Activated T-cell treated with anti-CD3 and anti-CD28 coated beads, Interleukin-2, amount 50 U/mL, for 72 hours (primary cell): ENCODE measurements at regions not wholly inside any gene's neighbourhood (a gene's known extent, or its start where the extent isn't known, plus 50 kb on each side); places are given as distances from the start of the nearest gene placed in this dataset.

Experiments
- ATAC-seq, 2 donors: fragments of 150-1000 bp; cut with Tn5 transposase; replicated peaks in 1 of 2; 2 replicates each; pipeline ENCODE4 v1.10.0; 2021; ENCODE audit warnings: moderate library complexity in 2 of 2, mild to moderate bottlenecking in 1 of 2
- DNase-seq, 2 donors: peaks; one replicate each; pipeline ENCODE4 v3.0.0; 2021 to 2022; ENCODE audit warnings: mixed read lengths in 1 of 2
- H3K27ac Mint-ChIP-seq: one replicate; pipeline ENCODE4 v1.8.0; 2022; ENCODE audit warnings: mild to moderate bottlenecking, moderate library complexity, mixed read lengths
- H3K27me3 Mint-ChIP-seq: one replicate; pipeline ENCODE4 v1.8.0; 2022; ENCODE audit warnings: low read depth, mixed read lengths
- H3K36me3 Mint-ChIP-seq, 2 donors: one replicate each; pipeline ENCODE4 v1.8.0; 2022; ENCODE audit warnings: mixed read lengths in 2 of 2, mild to moderate bottlenecking in 1 of 2; ENCODE audit not compliant: insufficient read depth in 2 of 2
- H3K4me1 Mint-ChIP-seq: one replicate; pipeline ENCODE4 v1.8.0; 2022; ENCODE audit warnings: low read depth, mixed read lengths
- H3K4me3 Mint-ChIP-seq, 2 donors: one replicate each; pipeline ENCODE4 v1.8.0; 2022; ENCODE audit warnings: mild to moderate bottlenecking in 2 of 2, mixed read lengths in 2 of 2, moderate library complexity in 2 of 2
- H3K9me3 Mint-ChIP-seq, 2 donors: one replicate each; pipeline ENCODE4 v1.8.0; 2022; ENCODE audit warnings: mixed read lengths in 2 of 2

DNA sequence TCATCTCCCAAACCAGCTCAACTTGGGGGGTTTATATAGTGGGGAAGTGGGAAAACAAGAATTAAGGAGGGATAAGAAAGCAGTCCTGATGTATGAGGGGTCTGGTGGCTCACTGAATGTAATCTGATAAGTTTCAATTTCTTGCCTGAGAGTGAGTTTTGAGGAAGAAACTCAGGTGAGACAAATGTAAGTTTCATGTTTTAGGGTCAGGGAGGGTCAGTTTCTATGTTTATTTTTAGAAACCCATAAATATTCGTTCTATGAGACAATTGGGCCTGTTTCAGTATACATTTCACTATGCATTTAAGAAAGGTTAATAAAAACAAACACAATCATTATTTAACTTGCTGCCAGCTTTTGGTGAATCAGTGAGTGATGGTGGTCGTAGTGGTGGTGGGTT, 128.0 kb upstream of the MBL2 start:
- no peaks in the 10 kb centered on the region for H3K4me1 Mint-ChIP-seq
- no peak for ATAC-seq
- no peaks in the 10 kb centered on the region for H3K36me3 Mint-ChIP-seq
- no peak for DNase-seq
- peaks cover 7 to 11% of the 10 kb centered on the region in 2 donors for H3K9me3 Mint-ChIP-seq
- H3K4me3 Mint-ChIP-seq: no peak overlapping the region
- H3K27me3 Mint-ChIP-seq: no peaks in the 10 kb centered on the region
- H3K27ac Mint-ChIP-seq: no peak overlapping the region

DNA sequence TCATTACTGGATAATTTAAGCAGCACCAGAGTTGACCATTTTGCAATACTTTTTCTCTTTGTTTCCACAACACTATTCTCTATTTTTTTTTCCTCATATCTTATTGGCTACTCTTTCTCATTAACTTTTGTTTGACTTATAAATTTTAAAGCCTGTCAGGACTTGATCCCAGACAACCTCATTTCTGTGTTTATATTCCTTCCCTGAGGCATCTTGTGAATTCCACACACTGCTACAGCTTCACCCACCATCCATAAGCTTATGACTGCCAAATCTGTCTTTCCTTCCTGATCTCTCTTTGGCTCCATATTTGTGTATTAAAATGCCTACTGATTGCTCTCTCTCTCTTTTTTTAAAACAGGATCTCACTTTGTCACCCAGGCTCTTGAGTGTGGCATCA, 124.6 kb upstream of the MBL2 start:
- H3K9me3 Mint-ChIP-seq: peaks cover 9 to 10% of the 10 kb centered on the region in 2 donors
- H3K27ac Mint-ChIP-seq: no peak overlapping the region
- ATAC-seq (no peak), DNase-seq (no peak)
- no peak overlapping the region for H3K4me3 Mint-ChIP-seq
- no peaks in the 10 kb centered on the region for H3K4me1 Mint-ChIP-seq
- H3K27me3 Mint-ChIP-seq: no peaks in the 10 kb centered on the region
- no peaks in the 10 kb centered on the region for H3K36me3 Mint-ChIP-seq

DNA sequence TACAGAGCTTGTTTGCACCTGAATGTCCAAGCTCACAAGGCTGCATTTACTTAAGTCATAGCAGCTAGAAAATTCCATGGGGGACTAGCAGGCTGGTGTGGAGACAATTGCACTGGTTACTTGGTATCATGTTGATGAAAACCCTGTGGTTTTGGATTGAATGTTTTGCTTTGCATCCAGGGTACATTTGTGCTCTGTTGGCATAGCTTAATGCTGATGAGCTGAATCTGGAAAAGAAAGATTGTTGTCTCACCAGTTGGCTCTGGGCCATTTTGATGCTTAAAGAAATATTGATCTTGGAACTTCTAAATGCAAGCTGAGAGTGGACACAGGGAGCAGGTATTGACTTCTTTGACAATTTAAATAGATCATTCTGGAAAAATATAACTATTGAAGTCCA, 122.5 kb upstream of the MBL2 start:
- H3K27ac Mint-ChIP-seq: no peak overlapping the region
- no peaks in the 10 kb centered on the region for H3K4me1 Mint-ChIP-seq
- peaks cover 5 to 10% of the 10 kb centered on the region in 2 donors for H3K9me3 Mint-ChIP-seq
- H3K36me3 Mint-ChIP-seq: no peaks in the 10 kb centered on the region
- H3K27me3 Mint-ChIP-seq: no peaks in the 10 kb centered on the region
- no peak overlapping the region for H3K4me3 Mint-ChIP-seq
- ATAC-seq: no peak
- no peak for DNase-seq

DNA sequence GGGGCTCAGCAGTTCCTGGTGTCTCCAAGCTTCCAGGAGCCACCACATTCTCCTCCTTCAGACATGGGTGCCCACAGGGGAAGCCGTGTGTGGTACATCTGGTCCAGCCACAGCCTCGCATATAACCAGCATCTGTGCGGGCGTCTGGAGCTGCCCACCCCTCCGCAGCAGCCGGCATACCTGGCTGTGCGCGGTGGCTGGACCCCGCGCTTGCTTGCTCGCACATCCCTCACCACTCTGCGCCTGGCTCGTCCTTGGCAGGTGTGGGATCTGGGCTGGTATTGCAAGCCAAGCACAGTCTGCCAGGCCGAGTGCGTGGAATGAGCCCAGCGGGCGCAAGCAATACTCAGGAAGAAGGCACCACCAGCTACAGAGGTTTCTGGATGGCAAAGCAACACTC, 117.7 kb upstream of the MBL2 start:
- peaks cover 0 to 2% of the 10 kb centered on the region in 2 donors for H3K9me3 Mint-ChIP-seq
- ATAC-seq (no peak), DNase-seq (no peak)
- H3K4me3 Mint-ChIP-seq: no peak overlapping the region
- H3K4me1 Mint-ChIP-seq: no peaks in the 10 kb centered on the region
- no peak overlapping the region for H3K27ac Mint-ChIP-seq
- H3K27me3 Mint-ChIP-seq: no peaks in the 10 kb centered on the region
- no peaks in the 10 kb centered on the region for H3K36me3 Mint-ChIP-seq

DNA sequence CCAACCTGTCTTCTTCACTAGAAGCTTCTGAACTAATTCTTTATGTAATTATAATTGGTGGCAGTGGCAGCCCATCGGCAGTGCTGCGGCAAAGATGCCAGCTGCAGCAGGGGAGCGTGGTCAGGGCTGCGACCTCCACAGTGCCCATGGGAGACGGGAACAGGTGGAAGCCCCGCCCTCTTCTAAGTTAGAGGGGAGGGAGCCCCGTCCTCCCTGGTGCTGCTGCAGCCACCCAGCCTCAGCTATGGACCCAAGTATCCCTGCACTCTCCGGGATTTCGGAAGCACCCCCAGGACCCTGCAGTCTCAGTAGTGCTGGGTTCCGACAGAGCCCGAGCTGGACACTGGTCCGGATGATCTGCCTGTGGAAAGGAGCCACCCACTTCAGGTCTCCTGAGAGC, 117.0 kb upstream of the MBL2 start:
- ATAC-seq: no peak
- H3K9me3 Mint-ChIP-seq: peaks cover 0 to 2% of the 10 kb centered on the region in 2 donors
- no peak for DNase-seq
- no peaks in the 10 kb centered on the region for H3K27me3 Mint-ChIP-seq
- H3K4me3 Mint-ChIP-seq: no peak overlapping the region
- no peaks in the 10 kb centered on the region for H3K36me3 Mint-ChIP-seq
- H3K27ac Mint-ChIP-seq: no peak overlapping the region
- no peaks in the 10 kb centered on the region for H3K4me1 Mint-ChIP-seq

DNA sequence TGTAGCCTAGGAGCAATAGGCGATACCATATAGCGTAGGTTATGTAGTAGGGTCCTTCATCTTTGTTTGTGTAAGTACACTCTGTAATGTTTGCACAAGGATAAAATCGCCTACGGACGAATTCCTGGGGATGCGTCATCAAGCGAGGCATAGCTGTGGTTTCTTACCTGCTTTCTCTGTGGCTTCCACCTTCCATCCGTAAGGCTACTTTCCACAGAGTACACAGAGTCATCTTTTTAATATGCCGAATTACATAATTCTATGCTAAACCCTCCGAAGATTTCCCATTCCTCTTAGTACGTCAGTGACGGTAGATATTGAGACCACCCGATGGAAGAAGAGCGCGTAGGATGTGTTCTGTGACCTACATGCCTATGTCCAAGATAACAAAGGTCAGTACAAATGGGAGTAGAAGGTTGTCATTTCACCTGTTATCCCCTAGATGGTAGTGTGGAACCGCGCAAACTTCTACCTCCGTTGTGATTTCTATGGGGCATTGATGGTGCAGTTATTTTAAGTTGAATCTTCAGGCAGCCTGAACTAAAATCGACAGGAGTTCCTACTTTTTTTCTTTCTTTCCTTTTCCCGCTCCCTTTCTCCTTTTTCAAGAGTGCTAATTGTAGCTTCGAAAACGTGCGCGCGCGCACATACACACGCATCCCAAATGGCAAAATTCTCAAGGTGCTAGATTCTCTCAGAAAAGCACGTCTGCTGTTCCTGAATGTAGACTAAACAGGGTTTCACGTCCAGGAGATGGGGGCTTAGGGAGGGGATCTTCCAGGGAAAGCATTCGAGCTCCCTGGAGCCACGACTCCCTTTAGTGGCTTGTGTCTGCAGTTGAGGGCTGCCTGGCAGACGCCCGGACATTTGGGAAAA, 111.7 kb upstream of the MBL2 start:
- Mint-ChIP-seq H3K4me1 (no peaks in the 10 kb centered on the region), H3K27me3 (no peaks in the 10 kb centered on the region), H3K4me3 (no peak overlapping the region), H3K9me3 (no peaks in the 10 kb centered on the region), H3K27ac (no peak overlapping the region), H3K36me3 (no peaks in the 10 kb centered on the region)
- peak; percentile 3 to 14 for DNase-seq
- ATAC-seq: no peak

DNA sequence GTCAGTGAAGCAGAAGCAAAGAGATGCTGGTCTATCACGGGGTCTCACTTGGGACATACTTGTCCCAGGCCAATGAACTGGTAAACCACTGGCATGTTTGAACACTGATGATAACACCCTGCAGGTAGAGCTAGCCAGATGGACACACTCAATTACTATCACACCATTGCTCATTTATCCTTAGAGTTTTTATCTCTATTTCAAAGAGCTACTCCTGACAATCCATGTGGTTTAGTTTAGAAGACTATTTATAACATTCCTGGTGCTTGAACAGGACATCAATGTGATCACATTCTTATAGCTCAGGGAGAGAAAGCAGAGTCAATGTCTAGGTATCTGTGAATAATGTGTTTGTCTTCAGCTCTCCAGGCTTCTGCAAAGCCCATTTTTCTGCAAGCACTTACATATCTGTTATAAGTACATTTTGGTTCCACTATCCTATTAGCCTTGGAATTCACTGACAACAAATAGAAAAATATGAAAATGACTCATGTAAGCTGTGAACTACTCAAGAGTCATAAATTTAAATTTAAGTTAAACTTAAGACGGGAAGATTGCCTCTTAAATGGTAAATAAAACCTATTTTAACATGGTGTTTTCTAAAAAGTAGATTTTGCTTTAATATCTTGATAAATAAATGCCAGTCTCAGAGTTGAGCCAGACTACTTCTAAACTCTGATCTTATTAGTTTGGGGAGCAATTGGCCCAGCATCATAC, 106.7 kb upstream of the MBL2 start:
- Mint-ChIP-seq H3K36me3 (no peaks in the 10 kb centered on the region), H3K27me3 (no peaks in the 10 kb centered on the region)
- no peak for DNase-seq

DNA sequence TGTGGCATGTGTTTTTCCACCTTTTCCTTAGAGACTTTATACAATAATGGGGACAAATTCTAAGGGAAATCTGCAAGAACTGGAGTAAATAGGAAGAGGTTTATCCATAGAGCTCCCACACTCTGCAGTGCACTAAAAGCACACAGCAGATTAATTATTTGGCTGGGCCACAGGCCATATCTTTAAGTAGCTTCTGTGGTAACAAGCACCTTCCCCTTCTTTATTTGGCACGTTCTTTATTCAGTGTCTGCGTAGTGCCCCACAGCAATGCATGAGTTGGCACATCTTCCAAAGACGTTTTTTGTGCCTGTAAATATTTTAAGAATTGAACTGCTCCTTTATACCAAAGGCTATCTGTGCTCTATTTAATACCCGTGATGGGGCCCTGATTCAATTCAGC, 104.9 kb upstream of the MBL2 start:
- Mint-ChIP-seq H3K27ac (no peak overlapping the region), H3K36me3 (no peaks in the 10 kb centered on the region), H3K9me3 (no peaks in the 10 kb centered on the region), H3K27me3 (no peaks in the 10 kb centered on the region), H3K4me3 (no peak overlapping the region), H3K4me1 (no peaks in the 10 kb centered on the region)
- DNase-seq (no peak), ATAC-seq (no peak)

More for the DNA sequence above, 106.7 kb upstream of the MBL2 start:
- no peak overlapping the region for H3K27ac Mint-ChIP-seq
- no peak for ATAC-seq
- H3K4me3 Mint-ChIP-seq: no peak overlapping the region
- H3K4me1 Mint-ChIP-seq: no peaks in the 10 kb centered on the region
- H3K9me3 Mint-ChIP-seq: no peaks in the 10 kb centered on the region

DNA sequence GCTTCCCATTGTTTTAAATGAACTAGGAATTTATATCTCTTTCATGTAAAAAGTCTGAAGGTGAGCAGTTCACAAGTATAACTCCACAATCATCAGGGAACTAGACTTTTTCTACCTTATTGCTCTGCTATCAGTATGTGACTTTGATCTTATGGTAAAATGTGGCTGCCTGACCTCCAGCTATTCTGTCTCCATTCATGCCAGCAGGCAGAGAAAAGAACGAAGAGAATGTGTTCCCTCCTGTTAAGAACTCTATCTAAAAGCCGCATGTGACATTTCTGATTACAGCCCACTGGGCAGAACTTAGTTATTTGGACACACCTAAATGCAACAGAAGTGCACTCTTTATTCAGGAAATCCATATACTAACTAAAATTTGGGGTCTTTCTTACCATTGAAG, 102.8 kb upstream of the MBL2 start:
- H3K27ac Mint-ChIP-seq: no peak overlapping the region
- ATAC-seq (no peak), DNase-seq (no peak)
- peaks cover 0 to 2% of the 10 kb centered on the region in 2 donors for H3K9me3 Mint-ChIP-seq
- H3K4me3 Mint-ChIP-seq: no peak overlapping the region
- no peaks in the 10 kb centered on the region for H3K4me1 Mint-ChIP-seq
- H3K36me3 Mint-ChIP-seq: no peaks in the 10 kb centered on the region
- no peaks in the 10 kb centered on the region for H3K27me3 Mint-ChIP-seq

DNA sequence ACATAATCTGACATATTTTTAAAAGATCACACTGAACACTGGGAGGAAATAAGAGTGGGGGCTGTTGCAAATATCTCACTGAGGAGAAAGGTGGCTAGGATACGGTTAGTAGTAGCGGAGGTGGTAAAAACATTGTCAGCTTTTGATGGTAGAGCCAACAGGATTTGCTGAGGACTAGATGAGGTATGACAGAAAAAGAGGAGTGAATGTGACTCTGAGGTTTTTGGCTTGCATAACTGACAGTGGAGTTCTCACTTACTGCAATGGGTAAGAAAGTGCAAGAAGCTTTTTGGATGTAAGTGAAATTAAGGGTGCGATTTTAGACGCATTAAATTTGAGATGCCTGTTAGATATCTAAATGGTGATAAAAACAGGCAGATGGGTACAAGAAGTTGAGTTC, 102.0 kb upstream of the MBL2 start:
- ATAC-seq: no peak
- H3K4me1 Mint-ChIP-seq: no peaks in the 10 kb centered on the region

DNA sequence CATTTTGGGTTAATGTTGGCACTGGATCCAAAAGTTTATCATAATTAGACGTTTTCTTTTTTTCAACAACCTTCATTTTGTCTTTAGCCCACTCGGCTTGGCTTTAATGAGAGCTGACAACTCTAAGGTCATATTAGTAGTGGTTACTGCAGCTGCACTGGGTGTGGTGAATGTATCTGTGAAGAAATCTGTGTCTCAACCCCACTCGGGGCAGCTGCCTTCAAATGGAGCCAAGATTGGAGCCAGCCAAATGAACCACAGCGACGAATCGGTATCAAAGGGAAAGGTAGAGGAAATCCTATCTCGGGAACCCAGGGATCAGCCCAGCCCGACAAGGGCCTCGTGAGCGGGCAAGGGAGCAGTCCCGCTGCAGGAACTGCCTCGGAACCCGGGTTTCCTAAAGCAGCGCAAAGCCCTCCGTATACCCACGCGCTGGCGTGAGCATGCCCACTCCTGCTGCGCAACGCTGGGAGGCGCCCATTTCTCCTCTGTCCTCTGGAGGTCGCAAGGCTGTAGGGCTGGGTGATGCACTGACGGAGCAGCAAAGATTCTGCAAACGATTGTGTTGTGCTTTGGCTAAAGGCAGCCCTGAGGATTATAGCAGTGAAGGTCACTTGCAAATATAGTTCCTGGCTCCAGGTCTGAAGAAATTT, 98.7 kb upstream of the MBL2 start:
- Mint-ChIP-seq H3K27ac (no peak overlapping the region), H3K4me1 (no peaks in the 10 kb centered on the region), H3K4me3 (no peak overlapping the region), H3K36me3 (peaks cover 0 to 2% of the 10 kb centered on the region in 2 donors), H3K9me3 (peaks cover 13% of the 10 kb centered on the region in 2 donors), H3K27me3 (no peaks in the 10 kb centered on the region)
- no peak for DNase-seq
- no peak for ATAC-seq

More for the DNA sequence above, 102.0 kb upstream of the MBL2 start:
- Mint-ChIP-seq H3K27ac (no peak overlapping the region), H3K36me3 (no peaks in the 10 kb centered on the region), H3K9me3 (peaks cover 2 to 6% of the 10 kb centered on the region in 2 donors), H3K27me3 (no peaks in the 10 kb centered on the region), H3K4me3 (no peak overlapping the region)
- DNase-seq: no peak

DNA sequence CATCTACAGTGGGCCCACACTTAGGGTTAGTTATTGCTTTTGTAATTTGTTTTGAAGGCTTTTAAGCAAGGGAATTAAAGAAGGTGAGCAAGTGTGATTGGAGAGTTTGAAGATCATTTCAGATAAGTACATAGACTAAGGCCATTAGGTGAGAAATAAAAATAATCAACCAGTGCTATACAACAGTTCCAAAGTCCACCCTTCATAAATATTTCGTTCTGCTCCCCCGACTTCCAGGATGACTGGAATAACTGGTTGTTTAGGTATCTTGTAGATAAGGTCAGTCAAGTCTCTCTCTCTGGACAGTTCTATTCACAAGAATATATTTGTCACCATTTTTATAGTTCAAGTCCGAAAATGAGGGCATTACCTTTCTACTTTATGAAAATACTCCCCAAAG, 98.0 kb upstream of the MBL2 start:
- no peak overlapping the region for H3K4me3 Mint-ChIP-seq
- peaks cover 0 to 2% of the 10 kb centered on the region in 2 donors for H3K36me3 Mint-ChIP-seq
- DNase-seq (no peak), ATAC-seq (no peak)
- no peaks in the 10 kb centered on the region for H3K4me1 Mint-ChIP-seq
- no peak overlapping the region for H3K27ac Mint-ChIP-seq
- H3K9me3 Mint-ChIP-seq: peaks cover 13% of the 10 kb centered on the region in 2 donors
- H3K27me3 Mint-ChIP-seq: no peaks in the 10 kb centered on the region

DNA sequence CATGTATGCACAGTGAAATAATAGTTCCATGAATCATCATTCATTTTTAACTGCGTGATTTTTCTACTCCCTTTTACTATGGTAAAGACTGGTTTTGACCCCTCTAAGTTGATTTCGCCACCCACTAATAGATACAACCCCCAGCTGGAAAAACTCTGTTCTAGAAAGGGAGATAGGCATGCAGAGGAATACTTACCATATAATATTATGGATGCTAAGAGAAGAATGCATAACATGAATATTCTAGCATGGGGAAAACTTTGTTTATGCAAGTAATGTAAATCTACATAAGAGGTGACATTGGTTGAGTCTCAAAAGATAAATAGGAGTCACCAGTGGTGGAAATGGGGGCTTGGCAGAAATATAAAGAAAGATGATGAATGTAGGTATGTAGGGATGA, 97.3 kb upstream of the MBL2 start:
- Mint-ChIP-seq H3K36me3 (peaks cover 0 to 2% of the 10 kb centered on the region in 2 donors), H3K4me1 (no peaks in the 10 kb centered on the region), H3K9me3 (peaks cover 13% of the 10 kb centered on the region in 2 donors), H3K4me3 (no peak overlapping the region), H3K27ac (no peak overlapping the region), H3K27me3 (no peaks in the 10 kb centered on the region)
- ATAC-seq (no peak), DNase-seq (no peak)
